ENCODE measurements at regions not wholly inside any gene's neighbourhood (a gene's known extent, or its start where the extent isn't known, plus 50 kb on each side); places are given as distances from the start of the nearest gene placed in this dataset.

- no peak for DNase-seq
Measured at GRCh38 chr17:71689782-71690181, 431.0 kb upstream of the SOX9 start.

GRCh38 chr17:71699907-71700306 is 420.9 kb upstream of the SOX9 start:
- no peak for DNase-seq

GRCh38 chr17:71703701-71704100 is 417.1 kb upstream of the SOX9 start:
- no peak for DNase-seq

- DNase-seq: no peak
Measured at GRCh38 chr17:71709271-71709890, 411.4 kb upstream of the SOX9 start.

GRCh38 chr17:71709946-71710345 is 410.9 kb upstream of the SOX9 start:
- DNase-seq: no peak

GRCh38 chr17:71710816-71711215 is 410.0 kb upstream of the SOX9 start:
- DNase-seq: no peak

- DNase-seq: no peak
Measured at GRCh38 chr17:71713846-71714245, 407.0 kb upstream of the SOX9 start.

- DNase-seq: no peak
Measured at GRCh38 chr17:71724339-71724738, 396.5 kb upstream of the SOX9 start.

GRCh38 chr17:71725811-71726210 is 395.0 kb upstream of the SOX9 start:
- no peak for DNase-seq

GRCh38 chr17:71726341-71726740 is 394.5 kb upstream of the SOX9 start:
- DNase-seq: no peak

GRCh38 chr17:71727292-71727691 is 393.5 kb upstream of the SOX9 start:
- no peak for DNase-seq

- DNase-seq: no peak
Measured at GRCh38 chr17:71727723-71728122, 393.1 kb upstream of the SOX9 start.

- no peak for DNase-seq
Measured at GRCh38 chr17:71730871-71731270, 389.9 kb upstream of the SOX9 start.

- no peak for DNase-seq
Measured at GRCh38 chr17:71735893-71736292, 384.9 kb upstream of the SOX9 start.

- no peak for DNase-seq
Measured at GRCh38 chr17:71740866-71741265, 380.0 kb upstream of the SOX9 start.

GRCh38 chr17:71741836-71742235 is 379.0 kb upstream of the SOX9 start:
- DNase-seq: no peak

GRCh38 chr17:71748872-71749271 is 371.9 kb upstream of the SOX9 start:
- no peak for DNase-seq

- no peak for DNase-seq
Measured at GRCh38 chr17:71753070-71753469, 367.8 kb upstream of the SOX9 start.

GRCh38 chr17:71757156-71757555 is 363.7 kb upstream of the SOX9 start:
- DNase-seq: no peak

- DNase-seq: no peak
Measured at GRCh38 chr17:71757956-71758355, 362.9 kb upstream of the SOX9 start.

GRCh38 chr17:71759422-71760060 is 361.3 kb upstream of the SOX9 start:
- no peak for DNase-seq

- DNase-seq: no peak
Measured at GRCh38 chr17:71760062-71760720, 360.6 kb upstream of the SOX9 start.

GRCh38 chr17:71762526-71762925 is 358.3 kb upstream of the SOX9 start:
- no peak for DNase-seq

GRCh38 chr17:71764505-71764904 is 356.3 kb upstream of the SOX9 start:
- no peak for DNase-seq

GRCh38 chr17:71765437-71765836 is 355.4 kb upstream of the SOX9 start:
- no peak for DNase-seq
